SK-N-SH (cell line): ENCODE measurements at regions not wholly inside any gene's neighbourhood (a gene's known extent, or its start where the extent isn't known, plus 50 kb on each side); places are given as distances from the start of the nearest gene placed in this dataset.

ENCODE experiments used
- CTCF ChIP-seq: fragments of 200-600 bp; sonication (generic); IDR thresholded peaks from 2 replicates; pipeline ENCODE4 v1.6.1; 2017; ENCODE audit warnings: antibody characterized with exemption, mild to moderate bottlenecking, moderate library complexity
- FOSL2 ChIP-seq: IDR thresholded peaks from 2 replicates; pipeline ENCODE4 v1.4.0; 2012; ENCODE audit warnings: low read depth, mild to moderate bottlenecking, moderate library complexity, borderline replicate concordance
- GATA2 ChIP-seq: sonication (generic); formaldehyde crosslinking; IDR thresholded peaks from 2 replicates; pipeline ENCODE4 v1.5.0; 2020; ENCODE audit warnings: mild to moderate bottlenecking, missing genetic modification reagents
- JUND ChIP-seq: IDR thresholded peaks from 2 replicates; pipeline ENCODE4 v1.4.0; 2012

GRCh38 chr21:19489930-19490329 is 1086.3 kb upstream of the TMPRSS15 start:
- TF ChIP-seq JUND, result no peak
- TF ChIP-seq CTCF, result no peak
- no peak for TF ChIP-seq GATA2 (CRISPR knock-in tag)
- no peak for TF ChIP-seq FOSL2
